ENCODE measurements at regions not wholly inside any gene's neighbourhood (a gene's known extent, or its start where the extent isn't known, plus 50 kb on each side); places are given as distances from the start of the nearest gene placed in this dataset.

DNA sequence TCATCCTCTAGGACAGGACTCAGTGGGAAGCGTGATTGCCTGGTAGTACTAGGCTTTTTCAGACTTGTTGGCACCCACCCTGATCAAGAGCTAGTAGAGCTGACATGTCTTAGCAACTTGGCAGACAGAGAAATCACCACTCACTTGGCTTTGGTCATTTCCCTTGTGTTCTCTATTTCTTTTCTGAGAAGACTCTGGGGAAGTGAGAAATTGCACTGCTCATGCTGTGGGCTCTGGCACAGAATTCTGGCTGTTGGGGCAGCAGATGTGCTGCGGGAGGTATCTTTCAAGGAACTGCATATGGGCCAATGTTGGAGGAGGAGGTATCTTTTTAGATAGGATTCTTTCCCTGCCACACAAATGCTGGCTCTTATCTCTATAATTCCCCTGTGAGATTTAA lies 529.1 kb upstream of the MEX3C start:
- DNase-seq (ENCODE audit: low spot score), result no peak

DNA sequence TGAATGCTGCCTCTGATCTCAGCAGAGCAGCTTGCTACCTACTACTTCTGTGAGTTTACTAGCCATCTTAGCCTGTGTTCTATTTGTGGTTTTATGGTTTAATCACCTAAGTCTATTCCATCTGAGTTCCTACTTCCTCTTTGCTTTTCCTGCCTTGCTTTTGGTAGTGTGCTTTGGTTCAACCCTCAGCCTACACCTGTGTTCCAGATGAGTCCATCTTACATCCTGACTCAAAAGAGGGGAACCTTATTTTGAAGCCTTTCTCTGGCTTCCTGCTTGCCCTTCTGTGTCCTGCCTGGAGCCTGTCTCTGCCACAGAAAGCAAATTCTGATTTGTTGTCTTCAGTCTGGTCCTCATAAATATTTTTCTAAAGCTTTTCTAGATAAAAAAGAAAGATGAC lies 530.3 kb upstream of the MEX3C start:
- DNase-seq (ENCODE audit: low spot score), result no peak

DNA sequence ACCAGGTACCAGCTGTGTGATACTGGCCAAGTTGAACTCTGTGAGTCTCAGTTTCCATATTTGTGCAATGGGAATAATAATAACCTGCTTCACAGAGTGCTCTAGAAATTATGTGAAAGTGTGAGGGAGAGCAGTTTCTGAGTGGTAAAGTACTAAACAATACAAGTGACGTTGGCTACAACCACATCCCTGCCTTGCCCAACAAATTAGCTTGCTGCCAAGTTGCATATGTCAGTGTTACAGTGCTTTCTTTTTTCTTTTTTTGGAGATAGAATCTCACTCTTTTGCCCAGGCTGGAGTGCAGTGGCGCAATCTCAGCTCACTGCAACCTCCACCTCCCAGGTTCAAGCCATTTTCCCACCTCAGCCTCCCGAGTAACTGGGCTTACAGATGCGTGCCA lies 533.6 kb upstream of the MEX3C start:
- no peak for DNase-seq (ENCODE audit: low spot score)

DNA sequence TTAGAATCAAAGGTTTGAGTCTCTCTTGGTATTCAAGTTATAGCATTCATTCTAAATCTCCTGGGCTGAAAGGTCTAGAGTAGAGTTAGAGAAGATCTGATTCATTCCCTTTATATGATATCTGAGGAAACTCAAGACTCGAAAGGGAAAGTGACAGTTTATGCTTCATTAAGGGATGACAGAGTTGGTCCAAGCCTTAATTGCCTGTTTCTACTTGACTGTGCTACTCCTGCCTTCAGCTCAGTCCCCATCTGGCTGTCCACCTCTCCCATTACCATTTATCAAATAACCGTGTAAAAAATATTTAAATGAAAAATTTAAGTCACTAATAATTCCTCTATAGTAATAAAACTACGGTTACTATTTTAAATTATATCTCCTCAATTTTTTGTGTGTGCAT lies 537.1 kb upstream of the MEX3C start:
- DNase-seq (ENCODE audit: low spot score), result no peak

DNA sequence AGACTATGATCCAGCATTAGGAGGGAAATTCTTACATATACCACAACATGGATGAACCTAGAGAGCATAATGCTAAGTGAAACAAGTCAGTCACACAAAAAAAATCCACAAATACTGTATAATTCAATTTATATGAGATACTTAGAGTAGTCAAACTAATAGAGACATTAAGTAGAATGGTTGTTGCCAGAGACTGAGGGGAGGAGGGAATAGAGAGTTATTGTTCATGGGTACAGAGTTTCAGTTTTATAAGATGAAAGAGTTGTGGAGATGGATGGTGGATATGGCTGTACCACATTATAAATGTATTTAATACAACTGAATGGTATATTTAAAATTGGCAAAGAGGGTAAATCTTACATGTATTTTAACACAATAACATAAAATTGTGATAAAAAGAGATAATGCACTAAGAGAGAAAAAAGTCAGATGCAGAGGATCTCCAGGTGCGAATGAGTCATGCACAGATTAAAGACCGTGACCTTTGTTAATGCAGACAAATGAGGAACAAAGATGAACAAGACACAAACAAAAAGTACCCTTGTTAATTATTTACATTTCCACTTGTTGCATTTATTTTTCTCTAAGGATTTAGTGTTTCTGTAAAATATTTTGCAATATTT lies 541.7 kb upstream of the MEX3C start:
- no peak for DNase-seq (ENCODE audit: low spot score)

DNA sequence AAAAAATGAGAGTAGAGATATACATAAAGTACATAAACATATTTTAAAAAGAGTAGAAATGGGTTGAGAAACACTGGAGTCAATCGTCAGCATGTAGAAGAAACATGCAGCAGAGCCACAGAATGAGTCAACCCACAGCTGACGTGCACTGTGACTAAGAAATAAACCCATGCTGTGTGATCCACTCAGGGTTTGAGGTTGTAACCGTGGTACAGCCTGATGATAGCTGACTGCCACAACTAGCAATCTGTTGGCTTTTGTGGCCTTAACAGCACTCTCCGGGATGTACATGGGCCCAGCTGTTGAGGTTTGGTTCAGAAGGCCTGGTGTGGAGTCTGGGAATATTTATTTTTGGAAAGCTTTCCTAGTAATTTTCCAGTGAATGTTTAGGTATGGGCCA lies 554.4 kb upstream of the MEX3C start:
- DNase-seq (ENCODE audit: low spot score), result no peak

DNA sequence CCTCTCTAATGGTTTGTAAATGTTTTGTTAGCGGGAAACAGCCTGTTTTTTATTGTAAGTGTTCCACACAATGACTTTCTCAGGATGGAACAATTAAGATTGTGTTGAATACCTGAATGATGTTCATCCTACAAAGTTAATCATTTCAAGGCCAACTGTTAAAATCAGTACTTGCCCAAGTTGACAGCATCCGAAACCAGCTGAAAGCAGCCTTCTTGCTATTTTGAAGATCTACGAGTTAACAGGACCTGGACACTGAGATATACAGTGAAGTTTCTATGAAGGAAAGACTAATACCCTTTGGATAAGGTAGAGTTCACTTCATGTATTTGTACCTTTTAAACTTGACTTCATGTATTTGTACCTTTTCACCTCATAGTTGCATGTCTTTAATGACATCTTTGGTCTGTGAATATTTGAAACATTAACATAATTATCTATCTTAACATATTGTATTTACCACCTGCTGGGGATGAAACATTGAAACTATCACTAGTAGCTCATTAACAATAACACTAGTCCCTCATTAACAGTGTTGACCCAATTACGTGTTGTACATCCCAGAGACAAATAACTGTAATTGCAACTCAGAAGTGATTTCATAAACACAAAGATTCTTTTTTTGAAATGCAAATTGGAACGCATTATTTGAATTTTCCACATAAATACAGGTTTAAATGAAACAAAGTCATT lies 556.0 kb upstream of the MEX3C start:
- DNase-seq (ENCODE audit: low spot score), result no peak

DNA sequence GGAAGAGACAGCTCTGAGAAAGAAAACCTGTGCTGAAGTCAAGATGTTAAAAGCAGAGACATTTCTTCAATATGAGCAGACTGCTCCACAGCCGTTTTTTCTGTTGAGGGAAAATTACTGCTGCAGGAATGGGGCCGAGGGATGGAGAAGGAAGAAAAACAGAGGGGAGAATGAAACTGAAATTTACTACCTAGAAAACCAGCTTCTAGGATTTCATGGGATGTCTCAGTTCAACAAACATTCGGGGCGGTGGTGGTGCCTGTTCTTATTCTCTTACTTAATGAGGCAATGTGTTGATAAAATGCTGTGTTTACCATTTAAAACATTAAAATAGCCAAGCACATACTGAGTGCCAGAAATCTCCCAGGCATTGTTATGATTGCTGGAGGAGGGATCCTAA lies 557.1 kb upstream of the MEX3C start:
- no peak for DNase-seq (ENCODE audit: low spot score)

DNA sequence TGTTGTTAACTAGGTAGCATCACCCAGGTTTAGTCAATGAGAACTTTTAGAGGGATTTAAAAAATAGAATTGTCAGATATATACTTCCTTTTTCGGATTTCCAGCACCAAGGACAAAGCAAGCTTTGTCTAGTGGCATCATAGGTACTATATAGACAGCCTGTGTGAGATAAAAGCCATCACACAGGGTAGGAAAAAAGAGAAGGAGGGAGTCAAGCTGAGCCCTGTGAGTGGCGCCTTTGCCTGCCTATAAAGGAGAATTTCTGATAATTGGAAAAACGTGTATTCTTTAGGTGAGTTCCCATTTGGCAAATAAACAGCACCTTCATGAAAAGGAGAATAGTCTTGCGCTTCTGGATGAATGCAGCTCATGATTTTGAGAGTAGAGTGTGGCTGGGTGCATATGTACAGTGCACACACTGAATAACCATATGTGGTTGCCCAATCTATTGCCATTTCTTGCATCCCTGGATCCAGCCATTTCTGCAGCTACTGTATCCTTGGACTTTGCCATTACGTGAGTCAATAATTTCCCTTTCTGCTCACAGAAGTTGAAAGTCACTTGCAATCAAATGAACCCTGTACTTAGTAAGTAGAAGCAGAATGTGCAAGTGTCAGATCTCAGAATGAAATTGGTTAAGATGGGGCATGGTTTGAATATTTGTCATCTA lies 559.9 kb upstream of the MEX3C start:
- DNase-seq (ENCODE audit: low spot score), result no peak

DNA sequence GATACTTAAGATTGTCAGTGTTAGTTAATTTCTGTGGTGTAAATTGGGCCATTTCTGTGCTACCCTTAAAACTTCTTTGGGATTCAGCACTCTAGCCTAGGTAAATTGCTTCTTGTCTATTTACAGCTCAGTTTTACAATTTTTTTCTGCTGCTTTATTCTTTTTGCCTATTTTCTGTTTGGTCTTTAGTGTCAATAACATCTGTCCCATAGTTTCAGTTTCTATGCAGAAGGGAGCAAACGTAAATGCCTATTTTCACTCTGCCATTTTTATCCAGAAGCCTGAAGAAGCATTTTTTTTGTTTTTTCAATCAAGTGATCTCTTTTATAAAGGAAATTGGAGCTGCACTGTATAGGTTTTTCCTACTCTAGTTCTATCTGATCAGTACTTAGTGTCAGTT lies 564.9 kb upstream of the MEX3C start:
- no peak for DNase-seq (ENCODE audit: low spot score)

DNA sequence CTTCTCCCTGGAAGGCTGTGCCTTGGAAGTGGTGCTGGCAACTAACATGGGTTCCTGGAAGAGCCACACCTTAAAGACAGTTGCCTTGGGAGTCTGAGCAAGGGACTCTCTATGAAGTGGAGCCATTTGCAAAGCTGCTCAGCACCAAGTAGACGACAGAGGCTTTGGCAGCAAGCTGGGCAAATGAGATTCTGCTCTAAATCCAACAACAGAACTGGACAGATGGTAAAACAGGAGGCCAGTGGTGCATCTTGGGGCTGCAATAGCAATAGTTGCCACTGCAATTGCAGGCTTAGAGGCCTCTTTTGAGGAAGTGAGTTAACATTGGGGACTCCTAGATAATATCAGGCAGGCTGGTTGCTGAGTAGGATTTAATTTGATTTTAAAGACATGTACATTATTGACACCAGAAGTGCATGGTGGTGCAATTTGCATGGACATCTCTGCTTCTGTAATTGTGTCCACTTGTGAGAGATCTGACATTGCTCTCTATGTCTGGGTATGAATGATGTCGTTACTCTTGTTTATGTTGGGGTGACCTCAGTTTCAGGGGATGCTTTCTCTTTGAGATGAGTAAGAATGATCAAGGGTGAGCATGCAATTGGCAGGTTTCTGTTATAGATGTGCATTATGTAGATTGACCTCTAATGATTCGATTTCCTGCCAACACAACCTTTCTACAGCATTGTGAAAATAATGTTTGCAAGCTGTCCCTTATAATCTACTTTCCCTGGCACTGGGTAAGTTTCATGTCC lies 568.3 kb upstream of the MEX3C start:
- no peak for DNase-seq (ENCODE audit: low spot score)

DNA sequence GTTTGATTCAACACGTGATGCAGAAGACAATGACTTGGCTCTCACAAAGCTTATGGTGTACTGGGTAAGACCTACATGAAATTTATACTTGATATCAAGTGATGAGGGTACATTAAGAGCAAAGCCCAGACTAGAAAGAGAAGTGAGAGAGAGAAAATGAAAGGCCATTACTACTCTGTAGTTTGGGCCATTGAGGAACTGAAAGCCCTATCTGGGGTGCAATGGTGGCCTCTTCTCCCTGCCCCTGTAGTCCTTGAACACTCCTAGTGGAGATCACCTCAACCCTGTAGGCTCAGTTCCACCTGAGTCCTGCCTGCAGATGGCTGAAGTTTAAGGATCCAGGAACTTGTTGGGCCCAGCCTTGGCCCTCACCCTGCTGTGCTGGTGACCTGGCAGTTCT lies 569.8 kb upstream of the MEX3C start:
- no peak for DNase-seq (ENCODE audit: low spot score)

DNA sequence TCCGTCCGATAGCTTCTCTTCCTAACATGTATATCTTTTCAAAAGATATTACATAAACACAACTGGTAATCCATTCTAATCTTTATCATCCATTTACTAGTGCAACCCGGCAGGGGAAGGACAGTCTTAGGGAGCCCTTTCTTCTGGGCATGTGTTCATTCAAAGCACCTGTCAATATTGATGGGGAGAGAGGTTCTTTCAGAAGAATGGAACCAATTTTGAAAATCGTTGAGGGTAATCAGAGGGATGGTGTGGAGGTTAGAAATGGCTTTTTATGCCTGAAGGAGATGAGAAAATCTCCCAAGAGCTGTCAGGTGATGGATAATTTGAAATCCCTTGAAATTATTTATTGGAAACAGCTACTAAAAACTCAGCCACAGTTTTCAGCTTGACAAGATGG lies 561.9 kb upstream of the DCC start:
- DNase-seq (ENCODE audit: low spot score), result no peak

DNA sequence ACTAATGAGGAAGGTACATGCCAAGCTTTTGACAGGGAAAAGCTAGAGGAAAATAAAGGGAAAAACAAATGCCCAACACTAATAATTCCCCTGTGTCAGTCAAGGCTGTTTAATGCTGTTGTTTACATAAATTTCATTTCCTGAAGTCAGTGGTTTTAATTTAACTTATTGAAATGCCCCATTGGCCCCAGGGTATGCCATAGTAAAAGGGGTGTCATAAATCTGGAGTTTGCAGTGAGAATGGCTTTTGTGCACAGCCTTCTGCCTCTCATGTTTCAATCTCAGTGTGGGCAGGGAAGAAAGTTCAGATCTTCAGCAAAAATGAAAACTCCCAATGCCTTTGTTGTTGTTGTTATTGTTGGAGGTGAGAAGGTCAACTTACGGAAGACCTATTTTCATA lies 550.1 kb upstream of the DCC start:
- DNase-seq (ENCODE audit: low spot score), result no peak

DNA sequence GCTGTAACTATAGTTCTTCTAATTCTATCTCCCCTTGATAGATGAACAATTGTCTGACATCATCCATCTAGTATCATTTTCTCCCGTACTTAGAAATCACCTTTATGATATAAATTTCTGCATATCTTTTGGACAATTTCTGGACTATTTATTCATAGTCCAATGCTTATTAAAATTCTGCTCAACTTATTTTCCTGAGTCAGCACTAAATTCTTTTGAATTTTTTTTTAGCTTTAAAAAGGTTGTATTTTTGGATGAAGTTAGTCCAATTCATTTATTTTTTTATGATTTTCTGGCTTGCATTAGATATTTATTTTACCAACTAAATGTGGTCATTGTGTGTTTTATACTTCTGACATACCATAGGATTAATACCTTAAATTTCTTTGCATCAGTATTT lies 538.5 kb upstream of the DCC start:
- DNase-seq (ENCODE audit: low spot score), result no peak

DNA sequence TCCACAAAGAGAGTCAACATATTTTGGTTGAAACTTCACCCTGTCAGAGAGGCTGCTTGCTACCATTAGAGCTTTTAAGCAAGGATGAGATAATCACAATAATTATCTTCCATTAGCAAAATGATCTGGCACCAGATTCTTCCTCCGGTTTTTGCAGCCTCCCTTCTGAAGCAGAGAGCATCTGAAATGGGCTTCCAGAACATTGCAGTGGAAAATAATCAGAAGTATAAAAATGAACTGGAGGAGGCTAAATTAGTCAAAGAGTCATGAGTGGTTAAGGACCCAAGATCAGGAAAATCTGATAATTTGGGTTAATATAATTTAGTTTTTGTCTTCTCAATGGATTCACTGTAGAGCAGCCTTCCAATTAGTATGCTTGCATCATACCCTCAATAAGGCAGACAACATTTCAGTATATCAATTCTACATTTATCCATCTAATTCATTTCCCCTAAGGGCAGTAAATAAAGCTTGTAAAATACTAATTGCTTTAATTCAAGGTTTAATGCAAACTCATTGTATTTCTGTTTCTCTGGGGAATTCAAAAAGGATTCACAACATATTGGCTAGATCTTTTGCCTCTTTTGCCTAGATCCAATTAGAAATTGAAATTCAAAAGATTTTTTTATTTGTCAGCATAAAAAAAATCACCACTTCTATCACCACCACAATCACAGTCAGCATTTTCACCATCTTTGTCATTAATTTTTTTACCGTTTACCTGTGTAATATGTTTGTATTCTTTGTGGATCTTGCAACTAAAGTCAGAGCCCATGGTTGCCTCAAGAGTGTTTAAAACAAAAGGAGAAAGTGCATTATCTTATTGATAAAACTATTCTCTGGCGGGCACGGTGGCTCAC lies 537.2 kb upstream of the DCC start:
- no peak for DNase-seq (ENCODE audit: low spot score)

DNA sequence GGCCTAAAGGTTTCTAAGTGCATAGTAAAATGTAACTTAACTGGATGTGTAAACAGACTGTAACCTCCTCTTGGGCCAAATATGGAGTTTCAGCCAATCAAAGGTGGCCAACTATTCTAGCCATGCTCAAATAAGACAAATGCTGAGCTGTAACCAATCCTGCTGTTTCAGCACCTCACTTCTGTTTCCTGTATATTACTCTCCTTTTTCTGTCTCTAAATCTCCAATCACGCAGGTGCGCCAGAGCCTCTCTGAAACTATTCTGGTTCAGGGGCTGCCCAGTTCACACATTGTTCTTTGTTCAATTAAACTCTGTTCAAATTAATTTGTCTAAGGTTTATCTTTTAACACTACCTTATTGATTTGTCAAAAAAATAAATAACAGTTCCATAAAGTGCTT lies 532.7 kb upstream of the DCC start:
- DNase-seq (ENCODE audit: low spot score), result no peak

DNA sequence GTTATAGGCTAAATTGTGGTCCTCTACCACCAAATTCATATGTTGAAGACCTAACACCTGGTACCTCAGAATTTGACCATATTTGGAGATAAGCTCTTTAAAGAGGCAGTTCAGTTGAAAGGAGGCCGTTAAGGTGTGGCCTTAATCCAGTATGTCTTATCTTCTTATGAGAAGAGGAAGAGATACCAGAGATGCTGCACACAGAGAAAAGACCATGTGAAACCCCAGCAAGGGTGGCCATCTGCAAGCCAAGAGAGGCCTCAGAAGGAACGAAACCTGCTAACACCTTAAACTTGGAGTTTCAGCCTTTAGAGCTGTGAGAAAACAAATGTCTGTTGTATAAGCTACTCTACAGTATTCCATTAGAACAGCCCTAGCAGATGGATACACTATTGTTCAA lies 528.1 kb upstream of the DCC start:
- DNase-seq (ENCODE audit: low spot score), result no peak

DNA sequence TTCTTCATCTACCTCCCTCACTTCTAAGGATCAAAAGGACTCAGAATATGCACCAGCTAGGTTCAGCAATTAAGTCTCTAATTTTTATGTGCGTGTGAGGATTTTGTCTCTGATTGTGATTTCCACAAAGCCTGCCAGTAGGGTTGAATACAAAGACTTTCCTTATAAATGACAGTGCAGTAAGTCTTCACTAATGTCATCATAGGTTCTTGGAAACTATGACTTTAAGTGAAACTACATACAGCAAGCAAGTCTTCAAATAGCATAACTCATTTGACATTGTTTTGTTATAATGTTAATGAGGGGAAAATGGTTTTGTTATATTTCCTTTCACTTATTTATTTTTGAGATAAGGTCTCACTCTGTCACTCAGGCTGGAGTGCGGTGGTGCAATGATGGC lies 526.3 kb upstream of the DCC start:
- no peak for DNase-seq (ENCODE audit: low spot score)

DNA sequence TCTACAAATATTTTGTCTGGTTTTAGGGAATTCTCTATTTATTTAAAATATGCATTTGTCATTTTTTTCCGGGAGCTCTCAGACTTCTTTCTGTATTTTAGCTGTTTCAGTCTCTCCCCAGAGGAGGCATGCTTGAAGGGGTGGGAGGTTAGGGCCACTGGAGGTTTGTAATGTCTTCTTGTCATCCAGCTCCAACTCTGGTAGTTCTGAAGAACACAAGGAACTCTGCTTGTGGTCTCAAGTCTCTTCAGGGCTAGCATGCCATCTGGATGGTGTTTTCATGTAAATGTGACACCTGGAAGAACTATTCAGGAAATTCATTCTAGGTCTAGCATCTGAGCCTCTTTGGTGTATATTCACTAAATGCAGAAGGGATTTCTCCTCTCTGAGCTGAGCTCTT lies 518.4 kb upstream of the DCC start:
- no peak for DNase-seq (ENCODE audit: low spot score)

DNA sequence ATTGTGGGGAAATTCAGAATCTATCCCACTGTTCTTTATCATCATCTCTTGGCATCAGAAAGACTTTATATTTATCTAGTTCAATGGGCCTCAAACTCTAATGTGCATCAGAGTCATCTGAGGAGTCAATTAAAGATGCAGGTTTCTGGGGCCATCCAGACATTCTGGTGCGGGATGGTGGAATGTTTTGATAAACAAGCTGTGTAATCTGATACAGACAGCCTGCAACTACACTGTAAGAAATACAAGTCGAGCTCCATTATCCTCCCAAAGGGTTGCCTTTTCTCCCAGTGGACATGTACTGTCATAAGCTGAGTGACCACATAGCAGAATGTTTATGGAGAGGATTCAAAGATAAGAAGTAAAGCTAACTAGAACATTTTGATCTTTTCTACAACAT lies 515.3 kb upstream of the DCC start:
- DNase-seq (ENCODE audit: low spot score), result no peak

DNA sequence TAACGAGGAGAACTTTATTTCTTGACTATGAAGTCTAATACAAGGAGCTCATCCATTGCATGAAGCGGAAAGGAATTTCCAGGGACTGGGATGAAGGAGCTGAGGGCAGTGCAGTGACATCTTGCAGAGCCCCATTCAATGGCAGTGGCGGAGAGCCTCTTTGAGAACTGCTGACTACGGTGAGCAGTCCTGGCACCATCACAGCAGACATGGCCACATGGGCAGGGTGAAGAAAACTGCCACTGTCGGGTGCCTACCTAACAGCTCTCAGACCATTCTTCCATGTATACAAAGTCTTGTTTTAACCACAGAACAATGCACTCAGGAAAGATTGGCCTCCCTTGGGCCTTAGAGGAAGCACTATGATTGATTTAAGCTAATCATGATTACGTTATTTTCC lies 506.1 kb upstream of the DCC start:
- DNase-seq (ENCODE audit: low spot score), result no peak
